Trophoblast cell (in vitro differentiated cells and primary cell): ENCODE measurements at regions not wholly inside any gene's neighbourhood (a gene's known extent, or its start where the extent isn't known, plus 50 kb on each side); places are given as distances from the start of the nearest gene placed in this dataset.

Experiments
- DNase-seq, 2 donors: peaks; one replicate each; pipeline ENCODE4 v3.0.0-alpha.2; 2016
- H2AFZ ChIP-seq: 2 replicates; pipeline ENCODE4 v1.6.1; 2013; ENCODE audit warnings: low read length, moderate library complexity, mild to moderate bottlenecking; ENCODE audit not compliant: insufficient read depth, poor library complexity
- H2AK5ac ChIP-seq: 2 replicates; pipeline ENCODE4 v1.6.1; 2013; ENCODE audit warnings: mild to moderate bottlenecking, low read length
- H2BK120ac ChIP-seq: 2 replicates; pipeline ENCODE4 v1.6.1; 2013; ENCODE audit warnings: low read length, mild to moderate bottlenecking, moderate library complexity; ENCODE audit not compliant: insufficient read depth, poor library complexity
- H2BK12ac ChIP-seq: 2 replicates; pipeline ENCODE4 v1.6.1; 2013; ENCODE audit warnings: mild to moderate bottlenecking, low read length, moderate library complexity
- H2BK5ac ChIP-seq: 2 replicates; pipeline ENCODE4 v1.6.1; 2013; ENCODE audit warnings: low read length, low read depth, moderate library complexity, mild to moderate bottlenecking; ENCODE audit not compliant: poor library complexity
- H3K14ac ChIP-seq: 2 replicates; pipeline ENCODE4 v1.6.1; 2013; ENCODE audit warnings: mild to moderate bottlenecking, low read length
- H3K18ac ChIP-seq: 2 replicates; pipeline ENCODE4 v1.6.1; 2013; ENCODE audit warnings: mild to moderate bottlenecking, low read length
- H3K23ac ChIP-seq: 2 replicates; pipeline ENCODE4 v1.6.1; 2013; ENCODE audit warnings: low read length
- H3K27ac ChIP-seq: 2 replicates; pipeline ENCODE4 v1.5.1; 2013; ENCODE audit warnings: low read depth, mild to moderate bottlenecking, inconsistent platforms, low read length, moderate library complexity
- H3K27me3 ChIP-seq: 2 replicates; pipeline ENCODE4 v1.6.1; 2013; ENCODE audit warnings: inconsistent platforms, mild to moderate bottlenecking, low read length, moderate library complexity; ENCODE audit not compliant: insufficient read depth
- H3K36me3 ChIP-seq, 2 experiments: 1 replicate in 1 of 2; 2 replicates in 1 of 2; pipeline ENCODE4 v1.6.1; 2013; ENCODE audit warnings: low read length in 2 of 2, mild to moderate bottlenecking in 2 of 2, moderate library complexity in 1 of 2; ENCODE audit not compliant: insufficient read depth in 2 of 2, control insufficient read depth in 1 of 2
- H3K4ac ChIP-seq: 2 replicates; pipeline ENCODE4 v1.6.1; 2013; ENCODE audit warnings: low read depth, mild to moderate bottlenecking, low read length, moderate library complexity
- H3K4me1 ChIP-seq, 2 experiments: 1 replicate in 1 of 2; 2 replicates in 1 of 2; pipeline ENCODE4 v1.6.1; 2013; ENCODE audit warnings: low read length in 2 of 2, mild to moderate bottlenecking in 2 of 2, moderate library complexity in 1 of 2; ENCODE audit not compliant: insufficient read depth in 2 of 2, control insufficient read depth in 1 of 2
- H3K4me2 ChIP-seq: 2 replicates; pipeline ENCODE4 v1.6.1; 2013; ENCODE audit warnings: inconsistent platforms, mild to moderate bottlenecking, low read length, moderate library complexity
- H3K4me3 ChIP-seq: 2 replicates; pipeline ENCODE4 v1.5.1; 2013; ENCODE audit warnings: mild to moderate bottlenecking, low read depth, low read length, inconsistent platforms
- H3K79me1 ChIP-seq: one replicate; pipeline ENCODE4 v1.6.1; 2013; ENCODE audit warnings: low read length
- H3K79me2 ChIP-seq: 2 replicates; pipeline ENCODE4 v1.6.1; 2013; ENCODE audit warnings: low read length, mild to moderate bottlenecking; ENCODE audit not compliant: control insufficient read depth, insufficient read depth, poor library complexity
- H3K9ac ChIP-seq: 2 replicates; pipeline ENCODE4 v1.6.1; 2013; ENCODE audit warnings: mild to moderate bottlenecking, low read length
- H3K9me3 ChIP-seq: 2 replicates; pipeline ENCODE4 v1.6.1; 2013; ENCODE audit warnings: low read depth, mild to moderate bottlenecking, control low read depth, inconsistent platforms, low read length; ENCODE audit not compliant: insufficient read depth
- H4K12ac ChIP-seq: 2 replicates; pipeline ENCODE4 v1.6.1; 2013; ENCODE audit warnings: low read depth, mild to moderate bottlenecking, low read length, moderate library complexity
- H4K8ac ChIP-seq: 2 replicates; pipeline ENCODE4 v1.6.1; 2013; ENCODE audit warnings: low read depth, mild to moderate bottlenecking, low read length, moderate library complexity
- H4K91ac ChIP-seq: one replicate; pipeline ENCODE4 v1.6.1; 2013; ENCODE audit warnings: low read depth, mild to moderate bottlenecking, low read length, moderate library complexity
- WGBS: extraction: QIAGEN DNeasy Blood & Tissue Kit; methylation state at CpG from one replicate; pipeline ENCODE4 v1.1.7; 2013; ENCODE audit warnings: missing lambda C conversion rate; ENCODE audit not compliant: insufficient read length, insufficient coverage; ENCODE audit errors: extremely low coverage; 5-methylcytosine and 5-hydroxymethylcytosine counted together

GRCh38 chr7:157480371-157481050, 143.7 kb downstream of the DNAJB6 start:
- DNase-seq, result no peak
- no peaks in the 10 kb centered on the region for H3K27me3 ChIP-seq
- no peak overlapping the region for H3K23ac ChIP-seq

GRCh38 chr7:157481389-157481788, 144.6 kb downstream of the DNAJB6 start:
- no peak overlapping the region for H3K4me2 ChIP-seq
- no peak overlapping the region for H3K14ac ChIP-seq
- no peaks in the 10 kb centered on the region for H3K4me1 ChIP-seq
- no peak overlapping the region for H3K27ac ChIP-seq
- peak overlapping the region; percentile 44 for H3K23ac ChIP-seq
- no peak overlapping the region for H2AK5ac ChIP-seq
- no peak for DNase-seq
- H4K8ac ChIP-seq, result no peak overlapping the region
- H3K9ac ChIP-seq, result no peak overlapping the region
- no peak overlapping the region for H2BK12ac ChIP-seq
- WGBS, result 95% methylated on average over 3 of the region's 6 CpGs
- peaks cover 19% of the 10 kb centered on the region for H3K9me3 ChIP-seq
- H3K27me3 ChIP-seq, result no peaks in the 10 kb centered on the region
- no peak overlapping the region for H3K4ac ChIP-seq
- H2BK5ac ChIP-seq, result no peak overlapping the region
- no peaks in the 10 kb centered on the region for H3K79me2 ChIP-seq
- no peak overlapping the region for H4K91ac ChIP-seq
- H4K12ac ChIP-seq, result no peak overlapping the region
- no peaks in the 10 kb centered on the region for H3K79me1 ChIP-seq
- no peak overlapping the region for H2BK120ac ChIP-seq
- no peak overlapping the region for H3K18ac ChIP-seq
- H3K4me3 ChIP-seq, result peak overlapping the region; percentile 67
- no peak overlapping the region for H2AFZ ChIP-seq
- H3K36me3 ChIP-seq, result no peaks in the 10 kb centered on the region

More at GRCh38 chr7:157480371-157481050, 143.7 kb downstream of the DNAJB6 start:
- Histone ChIP-seq H4K91ac (no peak overlapping the region), H3K79me2 (no peaks in the 10 kb centered on the region), H2AFZ (no peak overlapping the region), H2AK5ac (no peak overlapping the region), H3K36me3 (no peaks in the 10 kb centered on the region), H3K14ac (no peak overlapping the region), H3K4me1 (no peaks in the 10 kb centered on the region), H3K27ac (no peak overlapping the region), H2BK5ac (no peak overlapping the region), H3K79me1 (no peaks in the 10 kb centered on the region), H3K9ac (no peak overlapping the region), H3K18ac (no peak overlapping the region), H4K8ac (no peak overlapping the region), H4K12ac (no peak overlapping the region), H2BK12ac (no peak overlapping the region), H3K4me2 (no peak overlapping the region), H3K4ac (no peak overlapping the region), H3K4me3 (no peak overlapping the region), H3K9me3 (peaks cover 19% of the 10 kb centered on the region), H2BK120ac (no peak overlapping the region)
- no CpG with 5 or more reads among the region's 20 CpGs for WGBS

- H4K8ac ChIP-seq, result no peak overlapping the region
- H3K4ac ChIP-seq, result no peak overlapping the region
- no peak overlapping the region for H3K9ac ChIP-seq
- H2BK12ac ChIP-seq, result no peak overlapping the region
- no peaks in the 10 kb centered on the region for H3K79me2 ChIP-seq
- H3K36me3 ChIP-seq, result no peaks in the 10 kb centered on the region
- H4K91ac ChIP-seq, result no peak overlapping the region
- no peak overlapping the region for H3K27ac ChIP-seq
- DNase-seq, result no peak
- H3K23ac ChIP-seq, result no peak overlapping the region
- H2BK5ac ChIP-seq, result no peak overlapping the region
- WGBS, result no CpG with 5 or more reads among the region's 8 CpGs
- H2BK120ac ChIP-seq, result no peak overlapping the region
- no peak overlapping the region for H3K4me2 ChIP-seq
- H3K4me3 ChIP-seq, result peak overlapping the region; percentile 2
- H3K4me1 ChIP-seq, result no peaks in the 10 kb centered on the region
- H3K27me3 ChIP-seq, result no peaks in the 10 kb centered on the region
- no peak overlapping the region for H2AFZ ChIP-seq
- peaks cover 19% of the 10 kb centered on the region for H3K9me3 ChIP-seq
- H2AK5ac ChIP-seq, result no peak overlapping the region
- H3K79me1 ChIP-seq, result no peaks in the 10 kb centered on the region
- no peak overlapping the region for H3K14ac ChIP-seq
- H4K12ac ChIP-seq, result no peak overlapping the region
- H3K18ac ChIP-seq, result no peak overlapping the region
Observed at GRCh38 chr7:157482025-157482424, 145.2 kb downstream of the DNAJB6 start.

GRCh38 chr7:157482517-157483087, 145.8 kb downstream of the DNAJB6 start:
- H3K79me1 ChIP-seq, result no peaks in the 10 kb centered on the region
- no peak overlapping the region for H2BK120ac ChIP-seq
- H3K23ac ChIP-seq, result no peak overlapping the region
- H3K36me3 ChIP-seq, result no peaks in the 10 kb centered on the region
- H4K8ac ChIP-seq, result no peak overlapping the region
- no peaks in the 10 kb centered on the region for H3K79me2 ChIP-seq
- H2BK5ac ChIP-seq, result no peak overlapping the region
- no peak overlapping the region for H3K9ac ChIP-seq
- no peak overlapping the region for H3K4ac ChIP-seq
- no peak overlapping the region for H2BK12ac ChIP-seq
- H3K14ac ChIP-seq, result no peak overlapping the region
- H3K4me3 ChIP-seq, result peak overlapping the region; percentile 2
- H3K18ac ChIP-seq, result no peak overlapping the region
- peaks cover 19% of the 10 kb centered on the region for H3K9me3 ChIP-seq
- H2AK5ac ChIP-seq, result no peak overlapping the region
- no peak overlapping the region for H3K4me2 ChIP-seq
- WGBS, result no CpG with 5 or more reads among the region's 7 CpGs
- H2AFZ ChIP-seq, result no peak overlapping the region
- H4K91ac ChIP-seq, result no peak overlapping the region
- H3K27ac ChIP-seq, result no peak overlapping the region
- no peak overlapping the region for H4K12ac ChIP-seq
- H3K27me3 ChIP-seq, result no peaks in the 10 kb centered on the region
- DNase-seq, result no peak
- H3K4me1 ChIP-seq, result no peaks in the 10 kb centered on the region
